HCT116 (cell line): ENCODE measurements at regions not wholly inside any gene's neighbourhood (a gene's known extent, or its start where the extent isn't known, plus 50 kb on each side); places are given as distances from the start of the nearest gene placed in this dataset.

Experiments
- ATAC-seq: fragments of 200-7000 bp; cut with Tn5 transposase; 2 replicates; pipeline ENCODE4 v1.9.1; 2020; ENCODE audit warnings: mild to moderate bottlenecking, moderate library complexity
- BruUV-seq: library from RNA; stranded (reverse); fragments of 400-500 nt; replicated peaks from 2 replicates; lab custom pipeline; 2021; lab: Mats Ljungman, UMichigan
- CTCF ChIA-PET: fragments of 300-600 bp; sonication (Branson Sonifier 250); formaldehyde crosslinking; loops from one replicate; lab custom pipeline; 2021; ENCODE audit warnings: antibody characterized with exemption; lab: Charles Lee
- POLR2A ChIA-PET: fragments of 300-600, 350-600 bp; sonication (Branson Sonifier 250); formaldehyde crosslinking; loops from one replicate; lab custom pipeline; 2021; ENCODE audit warnings: antibody characterized with exemption; lab: Charles Lee
- RAD21 ChIA-PET, 2 experiments: fragments of 300-600 bp; sonication (Branson Sonifier 250); formaldehyde crosslinking; loops; one replicate each; lab custom pipeline; 2023; ENCODE audit warnings: low total read pairs in 2 of 2; ENCODE audit not compliant: uncharacterized antibody in 2 of 2, unreplicated experiment in 2 of 2, low non-redundant PET in 1 of 2; lab: Charles Lee
- DNase-seq: peaks from one replicate; pipeline ENCODE4 v3.0.0-alpha.2; 2010; ENCODE audit warnings: low read depth, low spot score
- H2AFZ ChIP-seq: fragments of 200-600 bp; shearing (Covaris generic), sonication (generic); 2 replicates; pipeline ENCODE4 v1.6.1; 2017; ENCODE audit warnings: low read depth, mixed run types, mixed read lengths, antibody characterized with exemption, low read length; ENCODE audit not compliant: poor library complexity, severe bottlenecking
- H3K27ac ChIP-seq: 2 replicates; pipeline ENCODE4 v1.5.1; 2012; ENCODE audit warnings: low read depth, low read length
- H3K27me3 ChIP-seq: fragments of 200-600 bp; sonication (generic); 2 replicates; pipeline ENCODE4 v1.6.1; 2016; ENCODE audit warnings: mixed run types, low read length, mixed read lengths; ENCODE audit not compliant: insufficient read depth
- H3K36me3 ChIP-seq, 2 experiments: fragments of 200-500 bp in 1 of 2; fragments of 200-600 bp in 1 of 2; sonication (Bioruptor generic) in 1 of 2; sonication (generic) in 1 of 2; 2 replicates each; pipeline versions ENCODE4 v1.5.1 to v1.6.1; 2014 to 2016; ENCODE audit warnings: low read length in 2 of 2, inconsistent platforms in 1 of 2, mixed read lengths in 1 of 2, mixed run types in 1 of 2; ENCODE audit not compliant: insufficient read depth in 2 of 2, control insufficient read depth in 1 of 2
- H3K4me1 ChIP-seq, 2 experiments: fragments of 200-600 bp in 1 of 2; sonication (generic) in 1 of 2; 2 replicates each; pipeline versions ENCODE4 v1.5.1 to v1.6.1; 2012 to 2017; ENCODE audit warnings: low read length in 2 of 2, inconsistent platforms in 1 of 2, mild to moderate bottlenecking in 1 of 2, mixed read lengths in 1 of 2, mixed run types in 1 of 2, moderate library complexity in 1 of 2; ENCODE audit not compliant: insufficient read depth in 2 of 2, control insufficient read depth in 1 of 2
- H3K4me2 ChIP-seq: fragments of 200-600 bp; sonication (generic); 2 replicates; pipeline ENCODE4 v1.6.1; 2017; ENCODE audit warnings: mixed run types, low read length, mixed read lengths
- H3K4me3 ChIP-seq, 2 experiments: fragments of 200-600 bp in 1 of 2; sonication (generic) in 1 of 2; replicated peaks in 1 of 2; 2 replicates each; pipeline ENCODE4 v1.5.1; 2011 to 2016; ENCODE audit warnings: low read length in 2 of 2, control low read depth in 1 of 2, low read depth in 1 of 2, mild to moderate bottlenecking in 1 of 2, mixed read lengths in 1 of 2, mixed run types in 1 of 2
- H3K79me2 ChIP-seq: fragments of 200-600 bp; sonication (generic); 2 replicates; pipeline ENCODE4 v1.6.1; 2017; ENCODE audit warnings: mild to moderate bottlenecking, mixed run types, low read length, moderate library complexity, mixed read lengths; ENCODE audit not compliant: insufficient read depth
- H3K9ac ChIP-seq: fragments of 200-600 bp; sonication (generic); 2 replicates; pipeline ENCODE4 v1.6.1; 2016; ENCODE audit warnings: low read length, mixed read lengths
- H3K9me2 ChIP-seq: fragments of 200-600 bp; sonication (generic), shearing (Covaris generic); 2 replicates; pipeline ENCODE4 v1.6.1; 2017; ENCODE audit warnings: mixed run types, mild to moderate bottlenecking, moderate library complexity; ENCODE audit not compliant: insufficient read depth
- H3K9me3 ChIP-seq, 2 experiments: fragments of 200-500 bp in 1 of 2; fragments of 200-600 bp in 1 of 2; sonication (Bioruptor generic) in 1 of 2; sonication (generic) in 1 of 2; 2 replicates each; pipeline ENCODE4 v1.6.1; 2014 to 2017; ENCODE audit warnings: low read length in 2 of 2, mixed read lengths in 2 of 2, inconsistent platforms in 1 of 2, low read depth in 1 of 2, mild to moderate bottlenecking in 1 of 2, mixed run types in 1 of 2, moderate library complexity in 1 of 2; ENCODE audit not compliant: control insufficient read depth in 1 of 2, insufficient read depth in 1 of 2
- H4K20me1 ChIP-seq: fragments of 200-600 bp; sonication (generic), shearing (Covaris generic); 2 replicates; pipeline ENCODE4 v1.6.1; 2017; ENCODE audit warnings: mixed run types, mild to moderate bottlenecking, moderate library complexity; ENCODE audit not compliant: insufficient read depth
- CBX3 ChIP-seq: IDR thresholded peaks from 2 replicates; pipeline ENCODE4 v1.6.1; 2012; ENCODE audit warnings: low read depth
- ELF1 ChIP-seq: IDR thresholded peaks from 2 replicates; pipeline ENCODE4 v1.6.1; 2012; ENCODE audit warnings: low read depth, borderline replicate concordance
- JUND ChIP-seq: IDR thresholded peaks from 2 replicates; pipeline ENCODE4 v1.6.1; 2012
- POLR2A ChIP-seq: IDR thresholded peaks from 2 replicates; pipeline ENCODE4 v1.7.0; 2011; ENCODE audit warnings: borderline replicate concordance; ENCODE audit not compliant: insufficient read depth, insufficient read length; ENCODE audit errors: extremely low read depth
- POLR2AphosphoS5 ChIP-seq: IDR thresholded peaks from 2 replicates; pipeline ENCODE4 v1.6.1; 2011; ENCODE audit warnings: mild to moderate bottlenecking, low read depth, low read length, moderate library complexity
- RAD21 ChIP-seq: IDR thresholded peaks from 2 replicates; pipeline ENCODE4 v1.6.1; 2012; ENCODE audit warnings: low read depth, mild to moderate bottlenecking
- SRF ChIP-seq: IDR thresholded peaks from 2 replicates; pipeline ENCODE4 v1.6.1; 2012; ENCODE audit warnings: low read depth
- TCF7L2 ChIP-seq: IDR thresholded peaks from 2 replicates; pipeline ENCODE4 v1.7.0; 2011; ENCODE audit warnings: borderline replicate concordance, inconsistent platforms; ENCODE audit not compliant: insufficient read depth, insufficient read length; ENCODE audit errors: extremely low read depth
- ZFX ChIP-seq: fragments of 450-650 bp; IDR thresholded peaks from 2 replicates; pipeline ENCODE4 v1.6.1; 2017
- ZNF274 ChIP-seq: fragments of 200-500 bp; sonication (Bioruptor generic); IDR thresholded peaks from 2 replicates; pipeline ENCODE4 v1.6.1; 2014; ENCODE audit warnings: mild to moderate bottlenecking, low read depth, low read length, inconsistent platforms
- intact Hi-C: fragments of 100-400 bp; cut with micrococcal nuclease; formaldehyde crosslinking; loops from 2 replicates; pipeline ENCODE4 v1.10.0; 2022
- TF ChIP-seq, protein P1 (sequence below): IDR thresholded peaks from 2 replicates; pipeline ENCODE4 v1.6.1; 2011; ENCODE audit warnings: mild to moderate bottlenecking, low read length, moderate library complexity; ENCODE audit not compliant: insufficient replicate concordance; ENCODE audit errors: extremely low read depth

DNA sequence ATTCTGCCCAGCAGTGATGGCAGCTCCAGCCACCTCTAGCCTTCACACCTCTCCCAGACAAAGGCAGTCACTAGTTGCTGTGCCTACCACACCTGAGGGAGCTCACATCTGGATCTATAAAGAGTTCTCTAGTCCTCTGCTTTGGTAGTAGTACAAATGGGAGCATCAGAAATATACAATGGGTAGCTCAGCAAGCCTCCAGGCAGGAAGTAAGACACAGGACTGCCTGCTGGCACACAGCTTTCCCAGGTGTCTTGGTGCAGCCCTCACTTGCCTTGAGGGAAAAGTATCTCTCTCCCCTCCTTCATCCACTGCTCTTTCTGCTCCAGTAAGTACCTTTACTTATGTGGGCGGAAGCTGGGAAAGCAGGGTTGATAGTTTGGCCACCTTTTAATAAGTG, 212.9 kb upstream of the SLC7A11 start:
- POLR2A ChIA-PET = no interaction called here
- no peak overlapping the region for H3K27ac ChIP-seq
- H3K27me3 ChIP-seq = no peaks in the 10 kb centered on the region
- TF ChIP-seq ZNF274 (no peak), CBX3 (no peak), SRF (no peak), ZFX (no peak), POLR2A (no peak), JUND (no peak)
- TF ChIP-seq, protein P1, sequence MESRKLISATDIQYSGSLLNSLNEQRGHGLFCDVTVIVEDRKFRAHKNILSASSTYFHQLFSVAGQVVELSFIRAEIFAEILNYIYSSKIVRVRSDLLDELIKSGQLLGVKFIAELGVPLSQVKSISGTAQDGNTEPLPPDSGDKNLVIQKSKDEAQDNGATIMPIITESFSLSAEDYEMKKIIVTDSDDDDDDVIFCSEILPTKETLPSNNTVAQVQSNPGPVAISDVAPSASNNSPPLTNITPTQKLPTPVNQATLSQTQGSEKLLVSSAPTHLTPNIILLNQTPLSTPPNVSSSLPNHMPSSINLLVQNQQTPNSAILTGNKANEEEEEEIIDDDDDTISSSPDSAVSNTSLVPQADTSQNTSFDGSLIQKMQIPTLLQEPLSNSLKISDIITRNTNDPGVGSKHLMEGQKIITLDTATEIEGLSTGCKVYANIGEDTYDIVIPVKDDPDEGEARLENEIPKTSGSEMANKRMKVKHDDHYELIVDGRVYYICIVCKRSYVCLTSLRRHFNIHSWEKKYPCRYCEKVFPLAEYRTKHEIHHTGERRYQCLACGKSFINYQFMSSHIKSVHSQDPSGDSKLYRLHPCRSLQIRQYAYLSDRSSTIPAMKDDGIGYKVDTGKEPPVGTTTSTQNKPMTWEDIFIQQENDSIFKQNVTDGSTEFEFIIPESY = no peak
- no peak overlapping the region for H3K9ac ChIP-seq
- H3K4me2 ChIP-seq = no peak overlapping the region
- H3K9me2 ChIP-seq = no peaks in the 10 kb centered on the region
- BruUV-seq = no TSS peak
- no peaks in the 10 kb centered on the region for H4K20me1 ChIP-seq
- DNase-seq (no peak), ATAC-seq (no peak)
- H3K36me3 ChIP-seq = no peaks in the 10 kb centered on the region
- RAD21 ChIA-PET = no interaction called here
- CTCF ChIA-PET = no interaction called here
- no peaks in the 10 kb centered on the region for H3K4me1 ChIP-seq
- intact Hi-C loops = no loop called here
- no peak overlapping the region for H3K4me3 ChIP-seq
- no peak overlapping the region for H2AFZ ChIP-seq
- no peaks in the 10 kb centered on the region for H3K9me3 ChIP-seq
- no peaks in the 10 kb centered on the region for H3K79me2 ChIP-seq

DNA sequence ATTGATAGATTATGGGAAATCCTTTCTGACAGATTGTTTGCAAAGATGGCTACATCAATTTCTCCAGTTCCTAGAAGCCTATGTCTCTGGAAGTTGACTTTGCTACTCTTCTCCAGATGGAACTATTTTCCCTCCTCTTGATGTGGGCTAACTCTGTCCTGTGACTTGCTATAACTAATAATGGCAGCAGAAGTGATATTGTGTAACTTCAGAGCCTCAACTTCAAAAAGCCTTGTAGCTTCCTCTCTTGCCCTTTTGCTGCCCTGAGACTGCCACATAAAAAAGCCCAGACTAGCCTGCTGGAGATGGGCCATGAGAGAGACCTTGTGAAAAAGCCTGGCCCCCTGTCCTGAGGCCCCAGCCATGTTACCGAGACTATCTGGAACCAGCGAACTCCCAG, 210.7 kb upstream of the SLC7A11 start:
- ChIA-PET POLR2A (no interaction called here), CTCF (no interaction called here), RAD21 (no interaction called here)
- no peaks in the 10 kb centered on the region for H3K4me1 ChIP-seq
- intact Hi-C loops = no loop called here
- H3K79me2 ChIP-seq = no peaks in the 10 kb centered on the region
- ATAC-seq (no peak), DNase-seq (no peak)
- no peak for TF ChIP-seq POLR2A
- no peak for TF ChIP-seq TCF7L2
- no peak for TF ChIP-seq RAD21
- TF ChIP-seq ELF1 = no peak
- TF ChIP-seq CBX3 = no peak
- no peak for TF ChIP-seq POLR2AphosphoS5
- no peak overlapping the region for H3K4me2 ChIP-seq
- no peak overlapping the region for H3K9ac ChIP-seq
- no peak overlapping the region for H3K4me3 ChIP-seq
- no peaks in the 10 kb centered on the region for H3K9me3 ChIP-seq
- BruUV-seq = no TSS peak
- no peak overlapping the region for H2AFZ ChIP-seq
- no peaks in the 10 kb centered on the region for H3K9me2 ChIP-seq
- no peak overlapping the region for H3K27ac ChIP-seq
- H4K20me1 ChIP-seq = no peaks in the 10 kb centered on the region
- H3K36me3 ChIP-seq = no peaks in the 10 kb centered on the region
- no peaks in the 10 kb centered on the region for H3K27me3 ChIP-seq
